ENCODE measurements at regions not wholly inside any gene's neighbourhood (a gene's known extent, or its start where the extent isn't known, plus 50 kb on each side); places are given as distances from the start of the nearest gene placed in this dataset.

- no peak for TF ChIP-seq CTCF (IDR thresholded peaks at IDR 0.05; ENCODE audit: insufficient read depth, low read length, poor library complexity, severe bottlenecking)
- no peak for TF ChIP-seq EZH2phosphoT487 (conservative IDR thresholded peaks at IDR 0.05; ENCODE audit: low read length)
These were observed 91.8 kb upstream of the ATP2B1 start for GRCh38 chr12:89800435-89800834.
